Bronchial epithelial cell (primary cell): ENCODE measurements at regions not wholly inside any gene's neighbourhood (a gene's known extent, or its start where the extent isn't known, plus 50 kb on each side); places are given as distances from the start of the nearest gene placed in this dataset.
A peak's percentile ranks its signal among the peaks of the same experiment; 100 is the strongest.

Source experiments
- DNase-seq: peaks from one replicate; pipeline ENCODE4 v3.0.0-alpha.2; 2010; ENCODE audit warnings: low read depth
- FAIRE-seq: peaks from 2 replicates; lab custom pipeline; 2011; peaks lifted over from hg19 to GRCh38; lab: Jason Lieb, UNC
- H3K27me3 ChIP-seq: 2 replicates; pipeline ENCODE4 v1.5.1; 2011; ENCODE audit warnings: low read length; ENCODE audit not compliant: control insufficient read depth, insufficient read depth
- H3K36me3 ChIP-seq: 2 replicates; pipeline ENCODE4 v1.5.1; 2011; ENCODE audit warnings: low read length; ENCODE audit not compliant: control insufficient read depth, insufficient read depth
- H3K4me3 ChIP-seq: 2 replicates; pipeline ENCODE4 v1.5.1; 2011; ENCODE audit warnings: mild to moderate bottlenecking, low read depth, low read length, control low read depth
- CTCF ChIP-seq: IDR thresholded peaks from 2 replicates; pipeline ENCODE4 v1.5.1; 2011; ENCODE audit warnings: mild to moderate bottlenecking, moderate library complexity, low read length, control low read depth, inconsistent platforms; ENCODE audit not compliant: insufficient read depth, severe bottlenecking

GRCh38 chr22:35475545-35475944 lies 65.1 kb upstream of the RASD2 start:
- Histone ChIP-seq H3K27me3 (no peaks in the 10 kb centered on the region), H3K4me3 (no peak overlapping the region), H3K36me3 (no peaks in the 10 kb centered on the region)
- FAIRE-seq (no peak), DNase-seq (no peak)
- TF ChIP-seq CTCF: no peak

GRCh38 chr22:35476341-35476740 lies 64.3 kb upstream of the RASD2 start:
- H3K36me3 ChIP-seq: no peaks in the 10 kb centered on the region
- peak; percentile 20 for DNase-seq
- FAIRE-seq: no peak

DNA sequence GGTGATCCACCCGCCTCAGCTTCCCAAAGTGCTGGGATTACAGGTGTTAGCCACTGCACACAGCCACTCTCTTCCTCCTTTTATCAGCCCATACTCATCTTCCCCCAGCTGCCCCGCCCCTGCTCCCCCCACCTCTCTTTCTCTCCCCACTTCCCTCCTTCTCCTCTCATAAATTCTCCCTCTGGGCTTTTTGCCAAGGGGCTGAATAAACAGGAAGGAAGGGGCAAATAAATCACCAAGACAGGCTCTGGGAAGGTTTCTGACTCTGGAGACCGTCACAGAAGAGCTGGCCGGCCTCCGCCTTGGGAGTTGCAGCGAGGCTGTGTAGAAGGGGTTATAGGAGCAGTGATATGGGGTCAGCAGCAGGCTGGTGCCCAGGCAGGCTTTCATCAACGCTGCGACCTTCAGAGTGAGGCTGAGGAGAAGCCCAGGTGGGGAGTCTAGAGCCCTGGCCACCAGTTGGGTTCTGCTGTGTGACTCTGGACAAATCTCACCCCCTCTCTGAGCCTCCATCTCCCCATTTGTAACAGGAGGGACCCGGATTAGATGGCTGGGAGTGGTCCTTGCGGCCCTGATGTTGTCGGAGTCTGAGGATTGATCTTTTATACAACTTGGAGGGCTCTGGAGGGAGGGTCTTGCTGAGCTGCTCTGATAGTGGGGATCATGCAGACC lies 62.6 kb upstream of the RASD2 start:
- Histone ChIP-seq H3K4me3 (no peak overlapping the region), H3K27me3 (peaks cover 1% of the 10 kb centered on the region), H3K36me3 (no peaks in the 10 kb centered on the region)
- peak; percentile 38 for DNase-seq
- TF ChIP-seq CTCF: no peak
- FAIRE-seq: no peak

More at GRCh38 chr22:35476341-35476740, 64.3 kb upstream of the RASD2 start:
- no peak for TF ChIP-seq CTCF
- no peak overlapping the region for H3K4me3 ChIP-seq
- no peaks in the 10 kb centered on the region for H3K27me3 ChIP-seq

DNA sequence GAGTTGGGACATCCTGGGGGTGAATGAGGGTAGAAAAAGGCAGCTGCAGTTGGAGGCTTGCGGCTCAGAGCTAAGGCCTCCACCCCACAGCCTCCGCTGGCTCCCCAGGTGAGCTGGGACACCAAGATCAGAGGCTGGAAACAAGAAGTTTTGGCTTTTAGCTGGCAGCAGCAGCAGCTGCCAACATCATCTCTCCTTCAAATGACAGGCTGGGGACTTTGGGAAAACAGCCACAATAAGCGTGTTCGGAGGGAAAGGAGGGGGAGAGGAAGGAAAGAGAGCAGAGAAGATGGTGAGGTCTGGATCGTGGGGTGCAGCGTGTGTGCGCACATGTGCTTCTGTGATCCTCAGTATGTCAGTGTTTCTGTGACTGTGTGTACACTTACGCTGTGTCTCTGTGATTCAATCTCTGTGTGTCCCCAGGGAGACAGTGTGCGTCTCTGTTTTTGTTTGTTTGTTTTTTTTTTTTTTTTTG lies 62.0 kb upstream of the RASD2 start:
- DNase-seq: no peak
- no peak for FAIRE-seq
- Histone ChIP-seq H3K36me3 (no peaks in the 10 kb centered on the region), H3K4me3 (no peak overlapping the region), H3K27me3 (peaks cover 3% of the 10 kb centered on the region)
- no peak for TF ChIP-seq CTCF

GRCh38 chr22:35479359-35479758 lies 61.3 kb upstream of the RASD2 start:
- FAIRE-seq (no peak), DNase-seq (no peak)
- no peak for TF ChIP-seq CTCF
- Histone ChIP-seq H3K4me3 (no peak overlapping the region), H3K36me3 (no peaks in the 10 kb centered on the region), H3K27me3 (peaks cover 5% of the 10 kb centered on the region)
